Astrocyte of the cerebellum (primary cell): ENCODE measurements at regions not wholly inside any gene's neighbourhood (a gene's known extent, or its start where the extent isn't known, plus 50 kb on each side); places are given as distances from the start of the nearest gene placed in this dataset.

Experiments used
- DNase-seq: peaks from one replicate; pipeline ENCODE4 v3.0.0-alpha.2; 2011; ENCODE audit warnings: low read depth
- H3K4me3 ChIP-seq: 2 replicates; pipeline ENCODE4 v1.5.1; 2011; ENCODE audit warnings: mild to moderate bottlenecking, low read depth, low read length, moderate library complexity
- in situ Hi-C: cut with HindIII; loops from 2 replicates; pipeline ENCODE4 v1.10.0; 2017; ENCODE audit warnings: low sequenced_read_pairs
- TF ChIP-seq, protein P1 (sequence below): IDR thresholded peaks from 2 replicates; pipeline ENCODE4 v1.5.1; 2012; ENCODE audit warnings: low read length, low read depth, moderate library complexity, mild to moderate bottlenecking; ENCODE audit errors: missing control alignments

DNA sequence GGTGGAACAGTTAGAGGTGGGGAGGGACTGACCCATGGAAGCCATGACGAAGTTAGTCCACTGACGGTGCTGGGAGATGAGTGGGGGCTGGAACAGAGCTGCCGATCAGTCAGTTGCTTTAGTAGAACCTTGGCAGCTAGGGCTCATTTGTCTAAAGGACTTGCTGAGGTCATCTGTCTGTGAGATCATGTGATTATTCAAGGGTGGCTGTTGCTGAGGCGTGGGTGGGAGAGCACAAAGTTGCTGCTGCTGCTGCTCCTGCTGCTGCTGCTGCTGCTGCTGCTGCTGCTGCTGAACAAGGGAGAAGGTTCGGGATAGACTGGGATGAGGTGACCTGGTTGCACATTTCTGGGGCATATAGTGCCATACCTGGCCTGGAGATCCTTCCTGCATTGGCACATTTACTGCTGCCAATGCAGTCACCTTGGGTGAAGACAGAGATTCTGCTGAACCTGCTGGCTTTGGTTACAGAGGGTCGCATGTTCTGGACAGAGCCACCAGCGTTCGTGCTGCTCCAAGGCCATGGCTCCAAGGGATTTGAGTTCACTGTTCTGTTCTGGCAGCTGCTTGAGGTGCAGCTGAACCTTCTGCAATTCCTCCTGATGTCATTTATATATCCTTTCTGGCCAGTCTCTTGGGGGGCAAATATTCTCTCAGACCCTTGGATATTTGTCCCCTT lies 840.5 kb downstream of the HACE1 start:
- in situ Hi-C loops = no loop called here
- TF ChIP-seq, protein P1, sequence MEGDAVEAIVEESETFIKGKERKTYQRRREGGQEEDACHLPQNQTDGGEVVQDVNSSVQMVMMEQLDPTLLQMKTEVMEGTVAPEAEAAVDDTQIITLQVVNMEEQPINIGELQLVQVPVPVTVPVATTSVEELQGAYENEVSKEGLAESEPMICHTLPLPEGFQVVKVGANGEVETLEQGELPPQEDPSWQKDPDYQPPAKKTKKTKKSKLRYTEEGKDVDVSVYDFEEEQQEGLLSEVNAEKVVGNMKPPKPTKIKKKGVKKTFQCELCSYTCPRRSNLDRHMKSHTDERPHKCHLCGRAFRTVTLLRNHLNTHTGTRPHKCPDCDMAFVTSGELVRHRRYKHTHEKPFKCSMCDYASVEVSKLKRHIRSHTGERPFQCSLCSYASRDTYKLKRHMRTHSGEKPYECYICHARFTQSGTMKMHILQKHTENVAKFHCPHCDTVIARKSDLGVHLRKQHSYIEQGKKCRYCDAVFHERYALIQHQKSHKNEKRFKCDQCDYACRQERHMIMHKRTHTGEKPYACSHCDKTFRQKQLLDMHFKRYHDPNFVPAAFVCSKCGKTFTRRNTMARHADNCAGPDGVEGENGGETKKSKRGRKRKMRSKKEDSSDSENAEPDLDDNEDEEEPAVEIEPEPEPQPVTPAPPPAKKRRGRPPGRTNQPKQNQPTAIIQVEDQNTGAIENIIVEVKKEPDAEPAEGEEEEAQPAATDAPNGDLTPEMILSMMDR = no peak
- H3K4me3 ChIP-seq = no peak overlapping the region
- DNase-seq = no peak

DNA sequence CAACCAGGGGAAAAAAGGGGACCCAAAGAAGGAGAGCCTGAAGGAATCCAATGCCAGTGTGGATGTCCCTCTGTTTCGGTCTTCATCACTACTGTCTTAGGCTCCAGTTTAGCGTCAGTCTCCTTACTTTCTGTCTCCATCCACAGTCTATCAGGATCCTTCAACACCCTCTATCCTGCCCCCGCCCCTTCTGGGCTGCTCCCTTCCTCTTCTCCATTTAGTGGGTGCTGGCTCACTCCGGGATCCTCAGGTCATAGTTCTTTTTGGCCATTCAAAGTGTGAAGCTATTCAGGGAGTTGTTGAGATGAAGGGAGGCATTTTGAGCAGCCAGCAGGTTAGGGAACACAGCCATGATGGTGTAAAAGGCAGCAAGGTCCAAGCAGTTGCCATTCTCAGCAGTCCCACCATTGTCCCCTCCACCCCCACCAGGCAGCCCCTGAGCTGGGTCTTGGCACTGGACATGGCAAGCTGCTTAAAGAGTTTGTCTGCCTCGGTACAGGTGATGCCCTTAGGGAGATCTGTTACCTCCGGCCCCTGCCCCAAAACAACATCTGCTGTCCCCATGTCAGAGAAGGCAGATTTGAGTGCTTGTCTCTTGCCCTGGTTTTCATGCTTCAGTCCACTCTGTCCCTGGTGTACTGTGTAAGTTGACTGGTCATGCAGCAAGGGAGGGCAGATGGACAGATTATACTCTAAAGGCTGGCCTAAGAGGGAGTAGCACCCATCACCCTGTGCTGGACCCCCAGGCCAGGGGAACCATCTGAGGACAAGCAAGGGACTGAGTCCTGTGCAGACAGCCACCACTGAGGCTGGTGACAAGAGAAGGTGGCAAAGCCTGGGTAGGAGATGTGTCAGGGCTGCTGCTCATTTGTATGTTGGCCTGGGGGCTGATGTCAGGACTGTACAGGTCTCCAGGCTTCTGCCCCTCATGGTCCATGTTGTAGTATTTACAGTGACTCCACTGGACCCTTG lies 842.0 kb downstream of the HACE1 start:
- no peak for DNase-seq
- no peak overlapping the region for H3K4me3 ChIP-seq
- in situ Hi-C loops = no loop called here
- TF ChIP-seq, protein P1 = no peak

DNA sequence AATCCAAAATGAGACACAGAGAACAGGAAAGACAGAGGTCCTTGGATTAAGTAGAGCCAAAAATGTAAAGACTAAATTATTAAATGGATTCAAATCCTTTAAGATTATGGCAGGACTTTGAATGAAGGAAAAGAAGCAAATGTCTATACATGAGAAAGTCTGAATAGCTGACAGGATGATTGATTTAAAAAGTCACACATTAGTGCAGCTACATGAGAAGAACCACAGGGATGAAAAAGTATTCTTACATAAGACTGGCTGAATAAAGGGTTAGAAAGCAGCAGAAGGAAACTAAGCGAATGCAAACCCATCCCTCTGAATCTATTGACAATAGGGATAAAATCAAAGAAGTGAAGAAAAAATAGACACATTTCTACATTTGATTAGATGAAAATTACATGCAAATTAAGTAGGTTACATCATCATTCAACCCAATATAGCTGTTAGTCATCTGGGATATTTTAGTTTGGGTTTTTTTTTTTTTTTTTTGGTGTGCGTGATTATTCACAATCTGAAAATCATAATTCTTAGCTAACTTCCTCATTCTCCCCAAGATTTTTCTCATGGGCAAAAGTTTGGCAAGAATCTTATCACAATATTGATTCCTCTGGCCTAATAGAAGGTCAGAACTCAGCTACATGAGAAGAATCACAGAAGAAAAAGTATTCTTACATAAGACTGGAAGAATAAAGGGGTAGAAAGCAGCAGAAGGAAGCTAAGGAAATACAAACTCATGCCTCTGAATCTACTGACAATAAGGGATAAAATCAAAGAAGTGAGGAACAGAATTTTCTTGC lies 845.4 kb downstream of the HACE1 start:
- DNase-seq = no peak

DNA sequence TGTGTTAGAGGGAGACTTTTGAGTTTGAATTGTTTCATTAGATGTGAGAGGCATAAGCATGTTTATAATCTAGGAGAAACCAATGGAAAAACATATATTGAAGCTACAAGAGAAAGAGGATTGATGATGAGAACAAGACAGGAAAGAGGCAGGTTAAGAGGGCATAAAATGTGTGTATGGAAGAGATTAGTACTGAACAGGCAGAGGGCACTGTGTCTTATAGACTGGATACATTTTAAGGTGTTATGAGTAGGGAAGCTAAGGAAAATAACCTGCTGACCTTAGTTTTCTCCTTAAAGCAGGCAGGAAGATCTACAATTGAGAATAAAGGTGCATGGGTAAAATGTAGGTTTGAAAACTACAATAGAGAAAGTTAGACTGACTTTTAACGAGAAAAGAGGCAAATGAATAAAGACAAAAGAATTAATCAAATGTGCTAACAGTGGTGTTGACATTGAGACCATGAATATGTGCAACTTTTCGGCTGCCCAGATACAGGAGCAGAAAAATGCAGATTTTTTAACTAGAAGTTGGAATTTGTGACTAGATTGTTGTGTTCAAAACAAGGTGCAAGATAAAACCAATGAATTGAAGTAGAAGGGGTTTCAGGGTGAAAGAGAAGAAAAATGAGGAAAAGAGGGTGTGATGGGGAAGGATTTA lies 846.3 kb downstream of the HACE1 start:
- in situ Hi-C loops = no loop called here
- DNase-seq = no peak

More for the DNA sequence above, 845.4 kb downstream of the HACE1 start:
- no peak overlapping the region for H3K4me3 ChIP-seq
- in situ Hi-C loops = no loop called here
- TF ChIP-seq, protein P1 = no peak

DNA sequence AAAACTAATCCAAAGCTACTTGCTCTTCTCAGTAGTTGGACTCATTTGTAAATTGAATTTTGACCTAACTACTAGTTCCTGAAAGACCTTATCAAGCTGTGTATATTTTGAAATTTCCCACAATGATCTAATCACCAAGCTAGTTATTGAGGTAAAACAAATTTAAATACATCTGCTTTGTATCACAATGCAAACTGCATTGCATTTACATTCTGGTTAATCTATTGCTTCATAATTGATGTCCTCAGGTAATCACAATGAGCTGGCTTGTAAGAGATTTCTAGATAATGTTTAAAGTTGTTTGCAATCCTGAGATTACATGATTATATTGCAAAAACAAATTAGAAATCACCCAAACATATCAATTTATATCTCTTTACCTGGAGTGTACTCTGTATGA lies 848.8 kb downstream of the HACE1 start:
- no peak overlapping the region for H3K4me3 ChIP-seq
- TF ChIP-seq, protein P1 = no peak
- DNase-seq = no peak
- in situ Hi-C loops = no loop called here

More for the DNA sequence above, 846.3 kb downstream of the HACE1 start:
- H3K4me3 ChIP-seq = no peak overlapping the region
- TF ChIP-seq, protein P1 = no peak
